ENCODE measurements at regions not wholly inside any gene's neighbourhood (a gene's known extent, or its start where the extent isn't known, plus 50 kb on each side); places are given as distances from the start of the nearest gene placed in this dataset.

- no peak for TF ChIP-seq CTCF (IDR thresholded peaks at IDR 0.05; ENCODE audit: low read depth, low read length, missing control alignments)
- H3K4me3 ChIP-seq (ENCODE audit: low read depth, low read length): no peak overlapping the region
- no peak for DNase-seq (ENCODE audit: low read depth)
Measured at GRCh38 chr15:35722501-35722900, 176.5 kb upstream of the DPH6 start.

DNA sequence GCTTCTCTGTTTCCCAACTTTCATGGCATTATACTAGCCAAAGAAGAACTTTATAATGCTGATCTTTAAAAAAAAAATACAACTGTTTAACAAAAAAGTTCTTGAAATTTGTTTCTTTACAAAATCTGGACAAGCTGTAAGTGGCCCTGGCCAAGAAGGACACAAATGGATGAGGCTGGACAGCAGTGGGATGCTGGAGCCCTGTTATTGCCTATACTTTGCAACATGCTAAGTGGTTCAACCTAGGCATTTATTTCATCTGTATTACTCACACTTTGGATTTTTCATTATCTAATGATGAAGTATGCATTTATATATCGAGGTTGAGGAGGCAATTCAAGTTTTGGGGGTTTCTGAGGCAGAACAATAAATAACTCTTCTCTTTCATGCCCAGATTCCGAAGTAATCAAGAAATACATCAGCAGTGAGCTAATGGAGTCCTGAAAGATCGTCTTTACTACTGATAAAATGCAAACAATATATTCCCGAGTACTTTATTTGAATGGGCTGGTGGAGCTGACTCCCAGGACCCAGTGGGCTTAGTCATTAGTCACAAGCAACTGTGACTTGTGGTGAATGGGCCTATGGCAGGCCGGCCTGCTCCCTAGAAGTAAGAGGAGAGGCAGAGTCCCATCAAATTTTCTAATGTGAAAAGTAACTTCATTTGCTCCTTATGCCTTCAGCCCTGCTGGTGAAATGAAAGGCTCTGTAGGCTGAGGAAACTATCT, 177.3 kb upstream of the DPH6 start:
- H3K4me3 ChIP-seq (ENCODE audit: low read depth, low read length): no peak overlapping the region
- no peak for DNase-seq (ENCODE audit: low read depth)
- TF ChIP-seq CTCF (IDR thresholded peaks at IDR 0.05; ENCODE audit: low read depth, low read length, missing control alignments): no peak

DNA sequence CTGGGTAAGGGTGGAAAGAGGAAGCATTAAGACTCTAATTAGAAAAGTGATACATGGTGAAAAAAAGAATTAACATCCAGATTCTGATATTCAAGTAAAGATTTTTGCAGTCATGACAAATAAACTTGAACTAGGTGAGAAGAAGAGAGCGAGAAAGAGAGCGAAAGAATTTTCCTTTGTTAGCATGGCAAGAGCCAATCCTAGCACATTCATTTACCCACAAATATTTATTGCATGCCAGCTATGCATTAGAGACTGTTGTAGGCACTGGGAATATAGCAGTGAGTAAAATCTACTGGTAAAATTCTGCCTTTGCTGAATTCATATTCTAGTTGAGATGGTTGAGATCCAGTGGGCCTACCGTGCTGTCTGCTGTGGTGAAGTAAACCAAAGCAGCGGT, 177.9 kb upstream of the DPH6 start:
- no peak overlapping the region for H3K4me3 ChIP-seq (ENCODE audit: low read depth, low read length)
- no peak for TF ChIP-seq CTCF (IDR thresholded peaks at IDR 0.05; ENCODE audit: low read depth, low read length, missing control alignments)
- DNase-seq (ENCODE audit: low read depth): no peak

GRCh38 chr15:35724626-35725025, 178.7 kb upstream of the DPH6 start:
- no peak for TF ChIP-seq CTCF (IDR thresholded peaks at IDR 0.05; ENCODE audit: low read depth, low read length, missing control alignments)
- H3K4me3 ChIP-seq (ENCODE audit: low read depth, low read length): no peak overlapping the region
- DNase-seq (ENCODE audit: low read depth): no peak

DNA sequence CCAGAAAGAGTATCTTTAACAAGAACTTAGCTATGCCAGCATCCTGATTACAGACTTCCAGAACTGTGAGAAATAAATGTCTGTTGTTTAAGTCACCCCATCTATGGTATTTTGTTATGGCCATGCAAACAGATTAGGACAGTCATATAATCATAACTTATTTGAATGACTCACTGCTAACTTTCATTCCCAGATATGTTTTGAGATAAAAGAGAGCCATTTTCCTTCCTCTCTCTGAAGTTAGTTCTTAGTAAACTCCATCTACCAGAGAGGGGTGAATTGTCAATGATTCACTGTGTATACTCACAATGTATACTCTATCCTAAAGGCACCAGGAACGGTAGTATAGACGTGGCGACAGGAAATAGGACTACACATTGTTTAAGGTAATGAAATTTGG, 179.4 kb upstream of the DPH6 start:
- no peak for TF ChIP-seq CTCF (IDR thresholded peaks at IDR 0.05; ENCODE audit: low read depth, low read length, missing control alignments)
- no peak overlapping the region for H3K4me3 ChIP-seq (ENCODE audit: low read depth, low read length)
- DNase-seq (ENCODE audit: low read depth): no peak

GRCh38 chr15:35727627-35728026, 181.7 kb upstream of the DPH6 start:
- H3K4me3 ChIP-seq (ENCODE audit: low read depth, low read length): no peak overlapping the region
- DNase-seq (ENCODE audit: low read depth): no peak
- TF ChIP-seq CTCF (IDR thresholded peaks at IDR 0.05; ENCODE audit: low read depth, low read length, missing control alignments): no peak
